ENCODE measurements at regions not wholly inside any gene's neighbourhood (a gene's known extent, or its start where the extent isn't known, plus 50 kb on each side); places are given as distances from the start of the nearest gene placed in this dataset.
"Not testable (repeated sequence)": the region's sequence is repeated elsewhere in the genome, so short reads cannot be mapped to it uniquely, and the experiment has no call there.

DNA sequence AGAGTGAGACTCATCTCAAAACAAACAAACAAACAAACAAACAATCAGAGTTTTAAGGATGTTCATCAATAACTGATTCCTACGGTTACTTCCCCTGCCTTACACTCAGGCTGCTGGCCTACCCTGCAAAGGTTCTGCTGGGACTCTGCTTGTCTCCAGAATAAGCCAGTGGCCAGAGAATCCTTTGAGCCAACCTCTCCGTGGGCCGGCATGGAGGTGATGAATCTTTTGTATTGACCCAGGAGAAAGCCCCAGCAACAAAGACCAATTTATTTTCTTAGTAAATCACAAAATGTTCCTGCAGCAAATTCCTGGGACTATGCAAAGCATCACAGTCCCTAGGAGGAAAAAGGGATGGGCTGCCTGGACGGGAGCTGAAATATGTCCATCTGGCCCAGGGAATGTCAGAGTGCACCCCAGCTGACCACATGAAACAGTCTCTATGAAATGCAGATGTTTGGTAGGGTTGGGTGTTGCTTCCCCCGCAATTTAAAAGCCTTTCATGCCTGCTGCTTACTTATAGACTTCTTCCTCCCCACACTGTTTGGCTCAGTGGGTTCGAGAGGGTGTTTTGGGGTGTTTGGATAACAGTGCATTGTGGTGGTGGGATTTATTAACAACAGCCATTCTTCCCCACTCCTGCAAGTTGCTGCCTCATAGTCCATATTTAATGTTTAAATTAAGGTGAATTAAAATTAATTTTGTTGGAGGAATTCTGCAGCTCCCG, 185.9 kb upstream of the IRF2BP2 start:
- not testable (repeated sequence) for DNase-seq (ENCODE audit: low spot score)

- not testable (repeated sequence) for DNase-seq (ENCODE audit: low spot score)
Observed at GRCh38 chr1:234795007-234795406, 185.0 kb upstream of the IRF2BP2 start.

DNA sequence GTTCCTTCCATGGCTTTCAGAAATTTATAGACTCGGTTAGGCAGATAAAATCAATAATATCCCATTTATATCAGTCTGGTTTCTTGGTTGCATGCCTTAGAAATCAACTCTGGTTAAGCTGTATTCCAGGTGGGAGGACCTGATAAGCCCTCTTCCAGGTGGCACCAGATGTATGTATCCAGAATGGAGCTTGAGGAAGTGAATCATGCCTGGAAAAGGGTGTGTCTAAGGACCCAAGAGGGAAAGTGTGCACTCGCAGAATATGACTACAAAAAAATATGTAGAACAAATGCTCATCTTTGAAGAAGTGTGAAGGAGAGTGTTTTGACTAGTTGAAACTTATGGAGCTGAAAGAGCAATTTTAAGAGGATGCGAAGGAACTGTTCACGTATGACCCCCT, 184.5 kb upstream of the IRF2BP2 start:
- DNase-seq (ENCODE audit: low spot score): not testable (repeated sequence)

GRCh38 chr1:234793924-234794323, 183.9 kb upstream of the IRF2BP2 start:
- DNase-seq (ENCODE audit: low spot score): not testable (repeated sequence)

- DNase-seq (ENCODE audit: low spot score): not testable (repeated sequence)
Observed at GRCh38 chr1:234792221-234792864, 182.4 kb upstream of the IRF2BP2 start.

- not testable (repeated sequence) for DNase-seq (ENCODE audit: low spot score)
Observed at GRCh38 chr1:234791615-234792014, 181.6 kb upstream of the IRF2BP2 start.

DNA sequence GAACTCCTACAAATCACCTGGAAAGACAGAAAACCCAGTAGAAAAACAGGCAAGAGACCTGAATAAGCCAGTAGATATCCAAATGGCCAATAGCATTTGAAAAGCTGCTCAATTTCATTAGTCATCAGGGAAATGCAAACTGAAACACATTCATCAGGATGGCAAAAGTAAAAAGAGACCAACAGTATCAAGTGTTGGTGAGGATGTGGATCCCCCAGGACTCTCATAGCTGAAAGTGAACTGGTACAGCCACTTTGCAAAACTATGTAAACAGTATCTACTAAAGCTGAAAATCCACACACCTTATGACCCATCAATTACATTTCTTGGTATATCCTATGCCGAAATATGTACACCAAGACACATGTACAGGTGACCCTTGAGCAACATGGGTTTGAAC, 180.4 kb upstream of the IRF2BP2 start:
- DNase-seq (ENCODE audit: low spot score): not testable (repeated sequence)

DNA sequence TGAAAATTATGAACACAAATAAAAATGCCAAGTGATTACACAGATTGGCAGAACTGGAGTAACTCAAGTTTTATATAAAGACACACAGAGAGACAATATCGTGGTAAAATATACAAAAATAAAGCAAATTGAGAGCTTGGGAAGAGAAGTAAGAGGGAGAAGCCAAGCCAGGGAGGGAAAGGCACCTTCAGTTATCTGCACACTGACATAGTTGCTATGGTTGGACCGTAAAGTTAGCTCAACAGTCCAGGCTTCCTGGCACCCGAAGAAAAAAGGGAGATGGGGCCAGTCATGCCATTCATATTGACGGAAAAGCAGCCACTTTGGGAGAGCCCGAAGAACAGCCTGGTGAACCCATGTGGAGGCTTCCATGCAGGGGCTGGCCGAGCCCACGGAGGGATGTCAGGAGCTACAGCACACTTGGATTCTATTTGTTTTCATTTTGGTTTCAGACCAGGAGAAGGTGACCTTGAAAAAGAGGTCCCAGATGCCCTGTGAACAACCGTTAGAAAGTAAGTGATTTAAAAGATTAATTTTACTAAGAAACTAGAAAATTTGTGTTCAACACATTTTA, 177.1 kb upstream of the IRF2BP2 start:
- not testable (repeated sequence) for DNase-seq (ENCODE audit: low spot score)

DNA sequence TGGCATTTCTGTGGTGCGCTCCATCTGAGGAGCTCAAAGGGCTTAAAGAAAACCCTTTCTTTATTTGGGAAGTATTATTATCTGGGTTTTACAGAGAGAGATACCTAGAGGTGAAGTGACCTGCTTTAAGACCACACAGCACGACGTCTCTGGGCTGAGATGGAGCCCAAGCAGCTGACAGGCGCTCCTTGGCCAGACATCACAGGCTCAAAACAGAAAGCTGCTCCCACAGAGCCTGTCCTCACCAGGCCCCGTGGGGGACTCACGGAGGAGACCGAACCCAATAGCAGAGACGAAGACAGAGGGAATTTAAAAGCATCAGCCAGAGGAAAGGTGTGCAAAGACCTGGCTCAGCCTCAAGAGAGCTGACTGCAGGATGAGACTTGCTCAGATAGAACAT, 175.9 kb upstream of the IRF2BP2 start:
- not testable (repeated sequence) for DNase-seq (ENCODE audit: low spot score)

DNA sequence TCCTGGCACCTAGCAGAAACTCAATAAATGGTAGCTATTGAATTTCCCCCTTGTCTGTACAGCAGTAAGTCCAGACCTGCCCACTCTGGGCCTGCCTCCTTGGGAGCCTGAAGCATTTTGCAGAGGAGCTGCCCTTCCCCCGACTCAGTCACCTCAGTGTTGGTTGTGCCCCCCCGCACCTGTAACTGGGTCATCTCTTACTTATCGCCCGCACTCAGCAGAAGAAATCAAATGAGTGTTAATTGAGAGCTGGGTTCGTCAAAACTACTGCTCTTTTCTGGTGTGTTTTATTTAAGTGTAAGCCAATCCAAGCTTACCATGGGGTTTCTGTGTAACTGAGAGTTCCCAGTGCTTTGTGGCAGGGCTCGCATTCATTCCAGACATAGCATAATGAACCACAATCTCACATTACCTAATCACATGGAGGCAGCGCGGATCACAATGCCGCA, 175.5 kb upstream of the IRF2BP2 start:
- DNase-seq (ENCODE audit: low spot score): not testable (repeated sequence)

GRCh38 chr1:234784108-234784507, 174.1 kb upstream of the IRF2BP2 start:
- DNase-seq (ENCODE audit: low spot score): not testable (repeated sequence)

GRCh38 chr1:234782791-234783190, 172.8 kb upstream of the IRF2BP2 start:
- no peak for DNase-seq (ENCODE audit: low spot score)

GRCh38 chr1:234782105-234782751, 172.2 kb upstream of the IRF2BP2 start:
- DNase-seq (ENCODE audit: low spot score): peak; percentile 88

GRCh38 chr1:234781241-234782065, 171.5 kb upstream of the IRF2BP2 start:
- DNase-seq (ENCODE audit: low spot score): no peak

DNA sequence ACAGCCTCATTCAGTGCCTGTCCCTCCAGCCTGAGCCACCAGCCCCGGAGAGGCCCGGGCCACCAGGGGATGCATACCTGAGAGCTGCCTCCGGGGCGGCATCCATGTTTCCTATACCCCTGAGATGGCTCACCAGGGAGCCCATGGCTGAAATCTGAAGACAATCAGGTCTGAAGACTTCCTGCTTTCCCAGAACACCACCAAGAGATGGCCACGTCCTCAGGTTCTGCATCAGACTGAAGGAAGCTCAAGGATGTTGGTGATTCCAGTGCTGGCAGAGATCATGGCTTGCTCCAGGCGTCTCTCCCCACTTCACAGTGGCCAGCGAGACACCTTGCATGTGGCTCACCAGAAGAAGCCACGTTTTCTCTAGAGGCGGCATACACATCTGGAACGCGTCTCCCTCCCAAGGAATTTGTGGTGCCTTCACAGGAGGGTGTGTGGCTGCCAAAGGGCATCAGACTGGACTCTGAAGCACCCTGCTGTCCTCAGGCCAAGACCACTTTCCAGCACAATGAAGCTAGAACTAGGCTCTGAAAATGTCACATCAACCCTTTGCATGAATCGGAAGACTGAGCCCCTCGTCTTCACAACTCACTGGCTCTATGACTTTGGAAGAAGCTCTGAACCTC, 170.7 kb upstream of the IRF2BP2 start:
- no peak for DNase-seq (ENCODE audit: low spot score)

- no peak for DNase-seq (ENCODE audit: low spot score)
Observed at GRCh38 chr1:234780112-234780511, 170.1 kb upstream of the IRF2BP2 start.

- not testable (repeated sequence) for DNase-seq (ENCODE audit: low spot score)
Observed at GRCh38 chr1:234779600-234779999, 169.6 kb upstream of the IRF2BP2 start.

- no peak for DNase-seq (ENCODE audit: low spot score)
Observed at GRCh38 chr1:234779160-234779538, 169.2 kb upstream of the IRF2BP2 start.

DNA sequence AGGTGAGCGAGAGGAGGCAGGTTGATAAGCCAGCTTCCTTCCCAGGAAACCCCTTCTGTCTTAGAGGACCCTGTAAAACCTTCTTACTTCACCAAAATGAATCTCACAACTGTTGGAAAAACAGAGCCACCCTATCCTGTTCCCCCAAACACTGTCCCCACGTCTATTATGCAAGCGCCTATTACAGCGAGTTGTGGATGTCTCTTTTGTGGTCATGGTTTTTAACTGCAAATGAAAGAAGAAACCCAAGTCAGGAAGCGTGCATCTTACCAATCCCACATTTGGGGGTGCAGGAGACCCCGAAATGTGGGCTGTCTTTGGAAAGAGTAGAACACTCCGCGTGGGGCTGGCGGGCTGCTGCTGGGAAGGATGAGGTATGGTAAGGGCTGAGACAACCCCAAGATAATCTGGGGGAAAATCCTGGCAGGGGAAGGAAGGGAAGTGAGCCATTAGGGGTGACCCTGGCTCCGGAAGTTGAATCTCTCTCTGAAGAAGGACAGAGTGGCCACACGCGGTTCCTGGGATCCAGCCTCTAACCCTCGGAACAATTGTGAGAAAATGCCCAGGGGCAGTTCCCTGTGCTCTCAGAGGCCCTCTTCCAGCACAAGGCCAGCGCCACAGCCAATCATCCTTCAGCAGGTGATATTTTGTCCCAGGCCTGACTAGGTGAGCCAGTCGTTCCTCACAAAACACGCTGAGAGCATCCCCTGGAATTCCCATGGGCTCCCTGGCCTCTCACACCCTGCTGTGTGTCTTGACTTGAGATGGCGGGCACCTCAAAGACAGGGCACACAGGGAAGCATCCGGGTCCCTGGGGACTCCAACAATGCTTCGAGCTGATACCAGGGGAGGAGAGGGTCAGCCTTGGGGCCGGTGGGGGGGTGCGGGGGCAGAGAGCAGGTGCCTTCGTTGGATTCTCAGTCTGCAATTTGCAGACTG, 168.5 kb upstream of the IRF2BP2 start:
- no peak for DNase-seq (ENCODE audit: low spot score)

DNA sequence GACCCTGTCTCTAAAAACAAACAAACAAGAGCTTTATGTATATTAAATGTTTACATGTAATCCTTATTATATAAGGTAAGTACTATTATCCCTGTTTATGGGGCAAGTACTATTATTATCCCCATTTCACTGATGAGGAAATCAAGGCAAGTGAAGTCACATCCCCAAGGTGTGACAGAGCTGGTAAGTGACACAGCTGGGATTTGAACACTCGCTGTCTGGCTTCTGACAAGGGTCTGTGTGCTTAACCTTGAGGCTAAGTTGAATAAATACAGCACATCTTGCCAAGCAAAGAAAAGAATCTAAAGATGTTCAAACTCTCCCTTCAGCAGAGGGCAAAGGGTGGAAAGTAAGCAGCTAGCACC, 167.9 kb upstream of the IRF2BP2 start:
- no peak for DNase-seq (ENCODE audit: low spot score)

Data from D341Med (cell line).